GM21367 (cell line): ENCODE measurements at regions not wholly inside any gene's neighbourhood (a gene's known extent, or its start where the extent isn't known, plus 50 kb on each side); places are given as distances from the start of the nearest gene placed in this dataset.

ENCODE experiments used
- ATAC-seq: cut with Tn5 transposase; IDR thresholded peaks from one replicate; pipeline ENCODE4 v1.9.1; 2021; ENCODE audit not compliant: unreplicated experiment

DNA sequence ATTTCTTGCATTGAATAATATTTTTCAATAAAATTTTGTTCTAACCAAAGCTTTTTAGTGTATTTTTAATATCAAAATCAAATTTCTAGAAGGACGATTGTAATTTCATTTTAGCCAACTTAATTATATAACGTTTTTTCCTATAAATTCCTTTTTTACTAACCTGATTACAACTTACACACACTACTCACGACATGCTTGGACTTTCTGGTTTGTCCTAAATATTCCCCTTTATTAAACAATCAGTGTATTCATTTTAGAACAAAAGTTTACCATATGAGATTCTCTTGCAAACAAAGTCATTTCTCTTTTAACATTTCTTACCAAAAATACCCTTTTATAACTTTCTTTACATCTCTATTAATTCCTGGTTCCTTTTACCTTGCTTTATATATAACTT is 173.7 kb downstream of the PWWP3B start:
- no peak for ATAC-seq

DNA sequence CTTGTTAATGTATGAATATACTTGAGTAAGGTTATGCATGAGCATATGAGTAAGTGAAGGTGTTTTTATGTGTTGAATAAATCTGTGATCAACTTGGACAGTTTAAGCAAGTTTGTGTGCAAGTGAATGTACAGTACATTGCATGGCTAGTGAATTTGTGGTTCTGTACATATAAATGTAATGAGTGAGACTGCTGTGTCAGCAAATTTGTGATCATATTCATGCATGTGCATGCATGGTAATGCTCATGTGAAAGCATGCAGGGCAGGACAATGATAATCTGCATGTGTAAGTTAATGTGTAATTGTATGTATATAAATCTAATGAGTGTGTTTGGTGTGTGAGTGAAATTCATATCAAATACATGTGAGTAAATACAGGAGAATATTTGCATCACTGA is 188.5 kb downstream of the PWWP3B start:
- ATAC-seq: no peak

- ATAC-seq: no peak
Measured at GRCh38 chrX:106363214-106363613, 195.1 kb downstream of the PWWP3B start.

GRCh38 chrX:106378616-106379015 is 210.5 kb downstream of the PWWP3B start:
- peak; percentile 53 for ATAC-seq

GRCh38 chrX:106391284-106391911 is 220.4 kb upstream of the RADX start:
- ATAC-seq: no peak

DNA sequence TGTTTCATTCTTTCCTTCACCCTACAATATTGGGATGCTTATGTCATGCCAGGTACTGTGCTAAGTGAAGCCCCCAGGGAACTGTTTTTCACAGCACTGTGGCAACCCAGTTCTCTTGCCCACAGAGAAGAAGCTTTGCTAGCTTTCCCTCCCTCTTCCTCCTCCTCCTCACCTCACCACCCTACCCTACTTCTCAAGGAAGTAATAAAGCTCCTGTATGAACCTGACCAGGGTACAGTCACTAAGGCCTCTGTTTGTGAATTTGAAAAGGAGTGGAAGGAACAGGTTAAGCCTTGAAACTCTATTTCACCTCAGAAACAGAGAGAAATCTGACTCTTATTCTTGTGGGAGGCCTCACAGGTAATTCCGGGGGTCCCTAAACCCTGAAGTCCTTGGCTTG is 219.4 kb upstream of the RADX start:
- no peak for ATAC-seq

DNA sequence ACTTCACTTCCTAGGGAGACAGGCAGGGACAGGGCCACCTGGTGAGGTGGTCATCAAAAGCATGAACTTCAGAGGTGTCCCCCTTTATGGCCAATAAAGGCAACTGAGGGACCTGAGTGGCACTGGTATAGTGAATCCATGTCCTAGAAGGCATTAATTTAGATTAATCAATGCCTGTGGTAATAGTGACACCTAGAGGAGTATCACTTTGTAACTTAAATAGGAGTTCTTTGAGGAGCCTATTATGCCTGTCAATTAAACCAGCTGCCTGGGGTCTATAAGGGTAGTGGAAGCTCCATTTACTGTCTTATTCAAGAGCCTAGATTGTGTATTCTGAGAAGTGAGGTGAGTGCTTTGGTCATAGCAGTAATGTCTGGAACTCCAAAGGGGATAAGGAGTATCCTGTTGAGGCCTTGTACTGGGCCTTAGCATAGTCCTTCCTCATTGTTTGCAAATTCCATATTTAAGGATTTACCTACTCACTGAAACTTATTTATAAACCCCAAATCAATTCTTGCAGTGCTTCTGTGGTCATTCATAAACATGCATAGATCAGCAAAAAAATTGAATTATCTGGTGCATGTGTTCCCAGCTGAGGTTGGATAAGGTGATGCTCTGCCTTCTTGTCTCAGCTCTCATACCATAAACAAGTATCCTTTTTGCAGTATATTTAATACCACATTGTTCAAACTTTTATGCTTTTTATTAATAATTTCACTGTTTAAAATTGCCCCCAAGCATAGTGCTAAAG is 213.8 kb upstream of the RADX start:
- no peak for ATAC-seq

DNA sequence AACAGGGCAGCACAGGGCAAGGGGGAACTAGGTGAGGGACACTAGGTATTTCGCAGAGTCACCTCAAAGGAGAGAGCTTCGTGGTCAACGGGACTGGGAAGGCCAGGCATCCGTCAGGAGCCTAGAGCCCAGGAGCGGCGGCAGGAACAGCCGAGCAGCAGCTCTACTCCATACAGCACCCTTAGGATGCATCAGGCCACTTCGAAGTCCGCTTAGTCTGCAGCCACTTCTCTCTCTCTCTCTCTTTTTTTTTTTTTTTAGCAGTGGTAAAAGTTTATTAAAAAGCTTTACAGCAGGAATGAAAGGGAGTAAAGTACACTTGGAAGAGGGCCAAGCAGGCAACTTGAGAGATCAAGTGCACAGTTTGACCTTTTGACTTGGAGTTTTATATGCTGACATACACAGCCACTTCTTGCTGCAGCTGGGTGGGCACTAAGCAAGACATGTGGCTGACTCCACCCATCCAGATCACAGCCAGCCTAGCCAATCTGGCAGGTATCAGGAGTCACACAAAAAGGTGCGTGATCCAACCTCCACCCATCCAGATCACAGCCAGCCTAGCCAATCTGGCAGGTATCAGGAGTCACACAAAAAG is 209.7 kb upstream of the RADX start:
- ATAC-seq: no peak

DNA sequence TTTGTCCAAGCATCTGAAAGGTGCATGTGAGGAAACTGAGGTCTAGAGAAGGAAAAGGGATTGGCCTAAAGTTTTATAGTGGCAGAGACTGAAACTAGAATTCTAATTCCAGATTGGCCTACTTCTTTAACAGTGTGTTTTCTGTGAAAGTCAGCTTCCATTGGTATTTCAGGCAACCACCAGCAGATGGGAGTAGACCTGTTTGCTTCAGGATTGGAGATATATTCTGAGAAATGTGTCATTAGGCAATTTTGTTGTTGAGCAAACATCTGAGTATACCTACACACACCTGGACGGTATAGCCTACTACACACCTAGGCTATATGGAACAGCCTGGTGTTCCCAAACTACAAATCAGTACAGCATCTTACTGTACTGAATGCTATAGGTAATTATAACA is 207.3 kb upstream of the RADX start:
- no peak for ATAC-seq

GRCh38 chrX:106415276-106415895 is 196.4 kb upstream of the RADX start:
- peak; percentile 90 for ATAC-seq

GRCh38 chrX:106436691-106437090 is 175.1 kb upstream of the RADX start:
- no peak for ATAC-seq

- ATAC-seq: no peak
Measured at GRCh38 chrX:106437407-106437806, 174.4 kb upstream of the RADX start.

DNA sequence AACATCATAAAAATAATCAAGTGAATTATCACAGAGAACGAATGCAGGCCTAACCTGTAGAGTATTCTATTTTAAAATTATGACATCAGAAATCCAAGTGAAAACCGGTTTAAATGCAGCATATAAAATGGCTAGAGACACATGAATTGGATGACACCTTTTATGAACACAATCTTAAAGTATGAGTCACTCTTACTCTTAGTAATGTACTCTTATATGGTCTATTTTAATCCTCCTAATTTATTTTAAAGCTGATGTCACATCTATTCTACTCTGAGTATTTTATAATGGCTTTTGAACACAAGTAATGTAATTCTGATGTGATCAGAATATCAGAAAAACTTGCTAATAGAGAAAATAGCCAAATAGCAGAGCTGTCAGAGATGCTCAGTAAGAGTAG is 161.4 kb upstream of the RADX start:
- ATAC-seq: no peak

DNA sequence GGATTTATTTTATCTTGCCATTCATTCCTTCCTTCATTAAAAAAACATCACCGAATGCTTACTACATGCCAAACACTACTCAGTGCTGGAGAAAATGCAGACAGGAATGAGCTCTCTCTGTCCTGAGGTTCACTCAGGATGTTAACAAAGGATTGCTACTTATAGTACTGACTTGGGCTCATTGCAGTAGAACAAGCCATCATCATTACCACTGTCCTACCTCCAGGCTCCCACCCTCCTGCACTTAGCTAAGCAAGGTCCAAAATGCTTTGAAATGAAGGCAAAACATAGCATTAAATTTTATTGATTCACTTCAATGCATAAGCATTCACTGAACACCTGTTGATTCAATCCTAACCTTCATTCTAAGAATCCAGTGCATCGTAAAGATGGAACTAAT is 159.8 kb upstream of the RADX start:
- no peak for ATAC-seq

DNA sequence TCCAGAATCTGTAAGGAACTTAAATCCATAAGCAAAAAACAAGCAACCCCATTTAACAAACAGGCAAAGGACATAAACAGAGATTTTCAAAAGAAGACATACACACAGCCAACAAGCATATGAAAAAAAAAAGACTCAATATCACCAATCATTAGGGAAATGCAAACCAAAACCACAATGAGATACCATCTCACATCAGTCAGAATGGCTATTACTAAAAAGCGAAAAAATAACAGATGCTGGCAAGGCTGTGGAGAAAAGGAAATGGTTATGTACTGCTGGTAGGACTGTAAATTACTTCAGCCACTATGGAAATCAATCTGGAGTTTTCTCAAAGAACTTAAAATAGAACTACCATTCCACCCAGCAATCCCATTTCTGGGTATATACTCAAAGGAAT is 156.8 kb upstream of the RADX start:
- no peak for ATAC-seq

DNA sequence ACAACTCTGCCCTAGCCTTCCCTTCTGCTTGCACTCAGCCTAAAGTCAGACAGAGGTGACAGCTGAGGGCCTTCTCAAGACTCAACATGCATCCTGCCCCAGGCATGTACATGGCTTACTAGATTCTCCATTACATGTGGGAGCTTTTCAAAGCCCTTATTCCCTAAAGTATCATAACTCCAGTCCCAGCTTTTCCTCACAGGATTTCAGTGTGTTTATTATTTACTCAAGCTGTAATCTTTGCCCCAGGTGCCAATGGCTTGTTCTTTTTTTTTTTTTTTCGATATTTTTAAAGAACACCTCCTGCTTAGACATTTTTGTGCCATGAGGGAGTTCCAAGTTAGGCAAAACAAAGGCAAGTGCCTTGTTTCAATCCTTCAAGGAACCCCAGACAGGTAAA is 154.0 kb upstream of the RADX start:
- ATAC-seq: no peak

GRCh38 chrX:106467422-106467821 is 144.4 kb upstream of the RADX start:
- no peak for ATAC-seq

DNA sequence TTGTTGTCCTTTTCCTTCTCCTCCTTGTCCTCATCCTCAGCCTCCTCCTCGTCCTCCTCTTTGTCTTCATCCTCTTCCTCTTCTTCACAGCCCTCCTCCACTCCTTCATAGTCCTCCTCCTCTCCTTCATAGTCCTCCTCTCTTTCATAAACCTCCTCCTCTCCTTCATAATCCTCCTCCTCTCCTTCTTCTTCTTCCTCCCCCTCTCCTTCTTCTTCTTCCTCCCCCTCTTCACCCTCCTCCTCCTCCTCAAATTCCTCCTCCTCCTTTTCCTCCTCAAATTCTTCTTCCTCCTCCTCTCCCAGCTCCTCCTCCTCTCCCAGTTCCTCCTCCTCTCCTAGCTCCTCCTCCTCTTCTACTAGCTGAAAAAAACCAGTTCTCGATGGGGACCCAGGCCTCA is 143.8 kb upstream of the RADX start:
- ATAC-seq: no peak

- ATAC-seq: no peak
Measured at GRCh38 chrX:106468433-106468832, 143.3 kb upstream of the RADX start.

- no peak for ATAC-seq
Measured at GRCh38 chrX:106479920-106480319, 131.9 kb upstream of the RADX start.

GRCh38 chrX:106481341-106481740 is 130.4 kb upstream of the RADX start:
- ATAC-seq: peak; percentile 32

GRCh38 chrX:106484233-106484632 is 127.5 kb upstream of the RADX start:
- ATAC-seq: peak; percentile 98
